Endothelial cell of umbilical vein (primary cell): ENCODE measurements at regions not wholly inside any gene's neighbourhood (a gene's known extent, or its start where the extent isn't known, plus 50 kb on each side); places are given as distances from the start of the nearest gene placed in this dataset.

Source experiments
- BruUV-seq: library from RNA; stranded (reverse); fragments of 400-500 nt; replicated peaks from 2 replicates; lab custom pipeline; 2021; lab: Mats Ljungman, UMichigan
- CTCF ChIA-PET: fragments of 300-600, 350-600 bp; sonication (Branson Sonifier 250); formaldehyde crosslinking; loops from one replicate; lab custom pipeline; 2021; ENCODE audit warnings: antibody characterized with exemption, inconsistent platforms; lab: Charles Lee
- POLR2A ChIA-PET: fragments of 300-600, 350-600 bp; sonication (Branson Sonifier 250); formaldehyde crosslinking; loops from one replicate; lab custom pipeline; 2021; ENCODE audit warnings: antibody characterized with exemption, inconsistent platforms; lab: Charles Lee
- DNase-seq: peaks from one replicate; pipeline ENCODE4 v3.0.0-alpha.2; 2011; ENCODE audit warnings: low read depth, low spot score
- FAIRE-seq: peaks from 2 replicates; lab custom pipeline; 2011; peaks lifted over from hg19 to GRCh38; lab: Jason Lieb, UNC
- H2AFZ ChIP-seq: 2 replicates; pipeline ENCODE4 v1.6.0; 2012; ENCODE audit warnings: low read depth, low read length, control low read depth, inconsistent platforms
- H3K27ac ChIP-seq: 2 replicates; pipeline ENCODE4 v1.5.1; 2011; ENCODE audit warnings: low read depth, mild to moderate bottlenecking, control low read depth, low read length, moderate library complexity; ENCODE audit not compliant: insufficient read depth
- H3K27me3 ChIP-seq, 2 experiments: 2 replicates each; pipeline versions ENCODE4 v1.6.0 to v1.6.1; 2011; ENCODE audit warnings: low read length in 2 of 2, mixed read lengths in 1 of 2; ENCODE audit not compliant: control insufficient read depth in 2 of 2, insufficient read depth in 2 of 2
- H3K36me3 ChIP-seq, 2 experiments: 2 replicates in 1 of 2; 3 replicates in 1 of 2; pipeline ENCODE4 v1.5.1; 2011; ENCODE audit warnings: low read length in 2 of 2, mild to moderate bottlenecking in 1 of 2, moderate library complexity in 1 of 2; ENCODE audit not compliant: control insufficient read depth in 2 of 2, insufficient read depth in 2 of 2; ENCODE audit errors: extremely low read depth in 1 of 2
- H3K4me1 ChIP-seq: 3 replicates; pipeline ENCODE4 v1.5.1; 2011; ENCODE audit warnings: mild to moderate bottlenecking, low read length; ENCODE audit not compliant: control insufficient read depth, insufficient read depth; ENCODE audit errors: extremely low read depth
- H3K4me2 ChIP-seq: 2 replicates; pipeline ENCODE4 v1.6.1; 2011; ENCODE audit warnings: low read length, control low read depth, mixed read lengths; ENCODE audit not compliant: insufficient read depth
- H3K4me3 ChIP-seq, 3 experiments: fragments of 200-600 bp in 1 of 3; sonication (generic), shearing (Covaris generic) in 1 of 3; replicated peaks in 1 of 3; 2 replicates each; pipeline ENCODE4 v1.5.1; 2011 to 2016; ENCODE audit warnings: control low read depth in 3 of 3, low read length in 3 of 3, mild to moderate bottlenecking in 2 of 3, inconsistent platforms in 1 of 3, low read depth in 1 of 3, moderate library complexity in 1 of 3; ENCODE audit not compliant: insufficient read depth in 1 of 3
- H3K79me2 ChIP-seq: 2 replicates; pipeline ENCODE4 v1.6.0; 2012; ENCODE audit warnings: low read length, inconsistent platforms; ENCODE audit not compliant: control insufficient read depth, insufficient read depth
- H3K9ac ChIP-seq: replicated peaks from 2 replicates; pipeline ENCODE3; 2011; ENCODE audit warnings: low read length, control low read depth; ENCODE audit not compliant: insufficient read depth; ENCODE audit errors: extremely low read depth
- H3K9me1 ChIP-seq: replicated peaks from 3 replicates; pipeline ENCODE4 v1.6.0; 2011; ENCODE audit warnings: mild to moderate bottlenecking, low read length; ENCODE audit not compliant: control insufficient read depth, insufficient read depth; ENCODE audit errors: extremely low read depth
- H3K9me3 ChIP-seq: replicated peaks from 2 replicates; pipeline ENCODE4 v1.5.1; 2012; ENCODE audit warnings: low read length, inconsistent platforms; ENCODE audit not compliant: control insufficient read depth, insufficient read depth
- H4K20me1 ChIP-seq: replicated peaks from 2 replicates; pipeline ENCODE3; 2011; ENCODE audit warnings: mild to moderate bottlenecking, low read length; ENCODE audit not compliant: control insufficient read depth, insufficient read depth; ENCODE audit errors: extremely low read depth
- FOS ChIP-seq: IDR thresholded peaks from 2 replicates; pipeline ENCODE4 v1.6.1; 2011; ENCODE audit warnings: mild to moderate bottlenecking, low read length, moderate library complexity, borderline replicate concordance; ENCODE audit not compliant: insufficient read depth
- GATA2 ChIP-seq: IDR thresholded peaks from 2 replicates; pipeline ENCODE4 v1.7.0; 2011; ENCODE audit warnings: low read depth, mild to moderate bottlenecking, moderate library complexity, mixed read lengths, low read length; ENCODE audit not compliant: insufficient read length, insufficient read depth
- POLR2AphosphoS5 ChIP-seq: IDR thresholded peaks from 2 replicates; pipeline ENCODE4 v1.6.1; 2012; ENCODE audit warnings: low read depth, mild to moderate bottlenecking, control low read depth, low read length, moderate library complexity; ENCODE audit not compliant: insufficient read depth
- dilution Hi-C: fragments of 300-500 bp; cut with MboI; formaldehyde crosslinking; loops from one replicate; pipeline ENCODE4 v1.15.0; 2019; ENCODE audit warnings: low sequenced_read_pairs; ENCODE audit not compliant: extremely low pct_ligation_motif_present
- intact Hi-C: fragments of 100-400 bp; cut with micrococcal nuclease; formaldehyde crosslinking; loops from one replicate; pipeline ENCODE4 v1.10.0; 2022
- TF ChIP-seq, protein P1 (sequence below), 2 donors: IDR thresholded peaks; 1 replicate in 1 of 2; 2 replicates in 1 of 2; pipeline ENCODE4 v1.5.1; 2011; ENCODE audit warnings: low read length in 2 of 2, mild to moderate bottlenecking in 2 of 2, moderate library complexity in 2 of 2, control low read depth in 1 of 2, inconsistent platforms in 1 of 2, low read depth in 1 of 2; ENCODE audit not compliant: insufficient read depth in 1 of 2; ENCODE audit errors: extremely low read depth in 1 of 2

DNA sequence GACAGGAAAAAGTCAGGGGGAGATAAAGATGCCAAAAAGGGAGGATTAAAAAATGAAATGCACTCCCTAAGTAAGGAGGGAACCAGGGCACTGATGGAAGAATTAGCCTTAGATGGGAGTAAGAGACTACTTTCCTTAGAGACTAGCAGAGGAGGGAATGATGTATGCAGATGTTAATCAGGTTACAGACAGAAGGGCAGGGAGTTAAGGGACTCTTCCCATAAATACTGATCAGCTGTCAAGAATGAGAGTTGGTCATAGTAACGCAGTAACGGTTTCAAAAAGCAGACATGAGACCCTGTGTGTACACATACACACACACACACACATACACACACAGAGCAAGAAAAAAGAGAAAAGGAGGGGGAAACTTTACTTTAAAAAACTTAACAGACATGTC, 93.4 kb downstream of the PHLDA1 start:
- Histone ChIP-seq H3K9me3 (no peaks in the 10 kb centered on the region), H3K4me1 (peaks cover 30% of the 10 kb centered on the region), H3K27me3 (no peaks in the 10 kb centered on the region), H3K4me2 (no peak overlapping the region), H3K27ac (no peak overlapping the region), H3K36me3 (no peaks in the 10 kb centered on the region), H3K79me2 (no peaks in the 10 kb centered on the region), H2AFZ (no peak overlapping the region), H4K20me1 (no peaks in the 10 kb centered on the region), H3K9me1 (no peaks in the 10 kb centered on the region), H3K9ac (no peak overlapping the region), H3K4me3 (no peak overlapping the region)
- BruUV-seq, result no TSS peak
- ChIA-PET CTCF (no interaction called here), POLR2A (interaction anchor here (1.5 kb wide), 1 partner anchor 93 kb away, joined by 6 read pairs; the partner anchor contains the start of gene PHLDA1)
- DNase-seq (no peak), FAIRE-seq (no peak)
- intact Hi-C loops, result no loop called here
- no peak for TF ChIP-seq GATA2
- dilution Hi-C loops, result no loop called here

DNA sequence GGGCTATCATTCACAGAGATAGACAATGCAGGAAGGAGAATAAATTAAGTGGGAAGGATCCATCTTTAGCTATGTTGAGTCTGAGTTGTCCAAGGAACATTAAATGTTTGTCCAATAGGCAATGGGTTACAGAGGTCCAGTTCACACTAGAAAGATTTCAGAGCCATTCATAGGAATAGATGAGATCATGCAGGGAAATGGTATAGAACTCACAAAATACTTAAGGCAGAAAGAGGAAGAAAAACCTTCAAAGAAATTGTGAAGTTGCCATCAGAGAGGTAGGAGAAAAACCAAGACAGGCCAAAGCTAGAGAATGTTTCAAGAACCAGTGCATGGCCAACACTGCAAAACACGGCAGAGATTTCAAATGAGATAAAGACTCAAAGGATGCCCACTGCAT, 94.1 kb downstream of the PHLDA1 start:
- H3K4me1 ChIP-seq, result peaks cover 32% of the 10 kb centered on the region
- BruUV-seq, result no TSS peak
- FAIRE-seq (no peak), DNase-seq (no peak)
- intact Hi-C loops (no loop called here), dilution Hi-C loops (no loop called here)
- no peaks in the 10 kb centered on the region for H3K79me2 ChIP-seq
- H3K9ac ChIP-seq, result no peak overlapping the region
- H3K36me3 ChIP-seq, result no peaks in the 10 kb centered on the region
- H3K9me1 ChIP-seq, result no peaks in the 10 kb centered on the region
- TF ChIP-seq POLR2AphosphoS5 (no peak), FOS (no peak)
- TF ChIP-seq, protein P1, sequence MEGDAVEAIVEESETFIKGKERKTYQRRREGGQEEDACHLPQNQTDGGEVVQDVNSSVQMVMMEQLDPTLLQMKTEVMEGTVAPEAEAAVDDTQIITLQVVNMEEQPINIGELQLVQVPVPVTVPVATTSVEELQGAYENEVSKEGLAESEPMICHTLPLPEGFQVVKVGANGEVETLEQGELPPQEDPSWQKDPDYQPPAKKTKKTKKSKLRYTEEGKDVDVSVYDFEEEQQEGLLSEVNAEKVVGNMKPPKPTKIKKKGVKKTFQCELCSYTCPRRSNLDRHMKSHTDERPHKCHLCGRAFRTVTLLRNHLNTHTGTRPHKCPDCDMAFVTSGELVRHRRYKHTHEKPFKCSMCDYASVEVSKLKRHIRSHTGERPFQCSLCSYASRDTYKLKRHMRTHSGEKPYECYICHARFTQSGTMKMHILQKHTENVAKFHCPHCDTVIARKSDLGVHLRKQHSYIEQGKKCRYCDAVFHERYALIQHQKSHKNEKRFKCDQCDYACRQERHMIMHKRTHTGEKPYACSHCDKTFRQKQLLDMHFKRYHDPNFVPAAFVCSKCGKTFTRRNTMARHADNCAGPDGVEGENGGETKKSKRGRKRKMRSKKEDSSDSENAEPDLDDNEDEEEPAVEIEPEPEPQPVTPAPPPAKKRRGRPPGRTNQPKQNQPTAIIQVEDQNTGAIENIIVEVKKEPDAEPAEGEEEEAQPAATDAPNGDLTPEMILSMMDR (IDR thresholded peaks at IDR 0.05; ENCODE audit: extremely low read depth in 1 of 2, insufficient read depth in 1 of 2, low read depth in 1 of 2, low read length in 2 of 2), result no peak
- H2AFZ ChIP-seq, result no peak overlapping the region
- H3K4me2 ChIP-seq, result no peak overlapping the region
- POLR2A ChIA-PET, result interaction anchor here (1.5 kb wide), 1 partner anchor 94 kb away, joined by 6 read pairs; the partner anchor contains the start of gene PHLDA1
- H3K27me3 ChIP-seq, result peaks cover 2 to 3% of the 10 kb centered on the region in 2 experiments
- H4K20me1 ChIP-seq, result no peaks in the 10 kb centered on the region
- no peaks in the 10 kb centered on the region for H3K9me3 ChIP-seq
- CTCF ChIA-PET, result interaction anchor here (1.3 kb wide), 1 partner anchor 100 kb away, joined by 3 read pairs; no protein-coding TSS in a partner anchor
- no peak overlapping the region for H3K27ac ChIP-seq
- no peak overlapping the region for H3K4me3 ChIP-seq
